Stimulated activated CD4-positive, alpha-beta T cell treated with anti-CD3 and anti-CD28 coated beads, Interleukin-15, amount 100 ng/mL, for 48 hours (primary cell): ENCODE measurements at regions not wholly inside any gene's neighbourhood (a gene's known extent, or its start where the extent isn't known, plus 50 kb on each side); places are given as distances from the start of the nearest gene placed in this dataset.

Source experiments
- DNase-seq, 2 donors: peaks; one replicate each; pipeline ENCODE4 v3.0.0-alpha.2; 2020; ENCODE audit warnings: low read depth in 2 of 2

DNA sequence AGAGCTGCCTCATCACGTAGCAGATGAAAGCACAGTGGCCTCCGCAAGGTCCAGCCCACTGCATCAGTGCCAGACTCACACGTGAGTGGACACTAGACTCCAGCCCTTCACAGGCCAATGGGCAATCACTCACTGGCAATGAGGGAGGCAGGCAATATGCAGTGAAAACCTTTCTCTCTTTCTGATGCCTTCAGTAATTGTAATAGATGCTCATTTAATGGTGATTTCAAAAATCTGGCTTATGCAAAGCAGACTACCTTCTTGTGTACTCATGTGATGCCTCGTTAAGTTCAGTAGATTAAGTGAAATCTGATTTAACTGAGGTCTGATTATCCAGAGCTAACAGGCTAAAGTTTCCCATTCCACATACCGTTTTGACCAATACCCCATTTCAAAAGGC lies 546.9 kb downstream of the MIAT start:
- DNase-seq = no peak

DNA sequence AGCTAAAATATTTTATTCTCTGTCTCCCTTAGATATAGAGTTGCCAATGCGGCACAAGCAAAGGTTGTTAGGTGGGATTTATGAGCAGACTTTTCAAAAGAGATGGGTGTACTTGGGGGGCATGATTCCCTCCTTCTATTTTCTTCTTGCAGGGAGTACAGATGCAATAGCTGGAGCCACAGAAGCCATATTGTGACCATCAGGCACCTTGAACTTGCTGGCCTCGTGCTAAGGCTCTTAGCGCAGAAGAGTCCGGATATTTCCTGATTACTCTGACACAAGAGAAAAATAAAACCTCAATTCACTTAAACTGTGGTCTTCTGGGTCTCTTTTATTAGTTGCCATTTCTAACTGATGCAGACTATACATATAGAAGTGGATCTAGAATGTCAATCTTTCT lies 547.4 kb downstream of the MIAT start:
- no peak for DNase-seq

DNA sequence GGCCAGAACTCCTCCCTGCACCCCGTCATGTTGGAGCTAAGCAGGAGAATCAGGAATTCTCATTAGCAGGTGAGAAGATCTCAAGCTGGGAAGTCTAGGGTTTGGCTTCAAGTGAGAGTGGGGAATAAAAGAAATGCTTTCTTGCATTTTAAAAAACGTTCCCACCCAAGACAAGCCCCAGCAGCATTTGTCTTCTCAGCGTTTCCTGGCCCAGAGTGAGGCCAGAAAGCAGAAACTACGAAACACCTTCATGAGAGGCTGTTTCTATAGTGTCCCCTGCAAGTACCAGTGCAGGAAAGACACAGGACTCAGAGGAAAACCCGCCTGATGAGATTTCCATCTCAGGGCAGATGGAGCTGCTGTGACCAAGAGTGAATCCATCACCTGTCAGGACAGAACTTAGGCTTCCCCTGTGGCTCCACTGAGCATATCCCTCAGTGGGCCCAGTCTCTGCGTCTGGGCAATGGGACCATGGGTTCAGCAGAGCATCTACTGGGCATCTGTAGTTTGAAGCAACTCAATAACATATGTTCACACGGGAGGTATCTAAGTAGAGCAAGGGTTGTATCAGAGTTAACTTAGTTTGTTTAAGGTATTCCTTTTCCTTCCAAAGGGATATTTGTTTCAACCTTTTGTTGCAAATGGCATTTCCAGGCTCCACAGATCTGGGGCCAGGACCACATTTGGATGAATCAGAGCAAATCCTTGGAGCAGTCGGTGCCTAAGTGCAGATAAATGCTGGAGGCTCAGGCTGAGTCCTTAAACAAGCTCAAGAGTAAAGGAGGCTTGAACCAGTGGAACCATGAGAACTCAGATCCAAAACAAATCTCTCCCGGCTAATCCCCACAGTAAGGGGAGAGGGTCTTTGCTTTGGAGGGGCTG lies 548.3 kb downstream of the MIAT start:
- no peak for DNase-seq

DNA sequence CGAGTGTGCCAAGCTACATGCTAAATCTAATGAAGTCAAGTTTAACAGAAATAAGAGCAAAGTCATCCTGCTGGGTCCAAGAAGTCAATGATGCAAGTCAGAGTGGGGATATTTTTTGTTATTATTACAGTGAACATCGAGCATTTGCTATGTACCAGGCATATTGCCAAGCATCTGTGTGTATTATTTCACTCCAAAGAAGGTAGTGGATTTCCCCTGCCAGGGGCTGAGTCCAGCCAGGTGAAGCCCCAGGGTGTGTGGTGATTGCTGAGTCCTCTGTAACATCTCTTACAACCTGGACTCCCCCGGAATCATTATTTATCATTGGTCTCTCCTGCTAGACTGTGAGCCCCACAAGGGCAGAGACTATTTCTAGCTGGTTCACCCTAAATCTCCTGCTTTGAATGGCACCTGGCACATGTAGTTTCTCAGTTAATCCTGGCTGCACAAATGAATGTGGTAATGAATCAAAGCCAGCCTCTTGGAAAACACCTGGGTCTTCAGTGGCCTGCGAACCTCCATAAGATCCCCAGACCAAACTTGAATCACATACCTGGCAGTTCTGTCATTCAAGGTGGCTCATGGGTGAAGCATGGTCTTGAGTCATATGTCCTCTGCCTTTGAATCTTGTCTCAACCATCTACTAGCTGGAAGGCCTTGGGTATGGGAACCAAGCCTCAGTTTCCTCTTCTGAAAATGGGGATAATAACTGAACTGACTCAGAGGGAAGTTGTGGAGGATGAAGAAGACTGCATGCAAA lies 549.2 kb downstream of the MIAT start:
- DNase-seq = no peak

DNA sequence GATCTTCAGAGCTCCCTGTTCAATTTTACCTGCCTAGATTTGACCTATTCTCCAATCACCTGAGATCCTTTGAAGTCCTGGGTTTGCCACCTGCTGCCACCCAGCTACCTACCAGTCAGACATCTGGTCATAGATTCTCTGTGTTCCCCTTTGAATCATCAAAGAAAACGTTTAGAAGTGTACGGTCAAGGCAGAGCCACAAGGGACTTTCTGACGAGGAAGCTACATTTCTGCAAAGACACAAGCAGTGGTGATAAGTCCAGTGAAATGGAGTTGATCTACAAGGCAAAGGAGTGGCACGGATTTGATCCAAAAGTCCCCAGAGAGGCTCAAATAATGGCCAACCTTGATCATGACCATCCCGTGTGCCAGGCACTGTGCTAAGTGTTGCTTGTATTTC lies 549.9 kb downstream of the MIAT start:
- DNase-seq = no peak

DNA sequence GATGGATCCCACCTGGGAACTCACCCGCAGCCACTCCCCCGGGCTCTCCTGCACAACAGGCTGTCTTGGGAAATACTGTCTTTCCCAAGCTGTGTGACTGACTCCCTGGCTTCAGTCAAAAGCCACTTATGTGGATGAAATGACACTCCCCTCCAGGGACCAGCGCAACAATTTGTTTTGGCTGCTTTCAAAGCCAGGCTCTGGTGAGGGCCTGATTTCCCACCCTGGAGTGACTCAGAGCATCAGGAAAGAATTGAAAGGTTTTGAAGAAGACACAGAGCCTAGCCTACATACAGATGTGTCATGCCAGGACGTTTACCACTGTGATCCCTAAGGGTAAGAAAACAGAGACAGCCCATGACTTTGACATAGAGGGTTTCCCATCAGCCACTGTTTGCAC lies 550.5 kb downstream of the MIAT start:
- no peak for DNase-seq

DNA sequence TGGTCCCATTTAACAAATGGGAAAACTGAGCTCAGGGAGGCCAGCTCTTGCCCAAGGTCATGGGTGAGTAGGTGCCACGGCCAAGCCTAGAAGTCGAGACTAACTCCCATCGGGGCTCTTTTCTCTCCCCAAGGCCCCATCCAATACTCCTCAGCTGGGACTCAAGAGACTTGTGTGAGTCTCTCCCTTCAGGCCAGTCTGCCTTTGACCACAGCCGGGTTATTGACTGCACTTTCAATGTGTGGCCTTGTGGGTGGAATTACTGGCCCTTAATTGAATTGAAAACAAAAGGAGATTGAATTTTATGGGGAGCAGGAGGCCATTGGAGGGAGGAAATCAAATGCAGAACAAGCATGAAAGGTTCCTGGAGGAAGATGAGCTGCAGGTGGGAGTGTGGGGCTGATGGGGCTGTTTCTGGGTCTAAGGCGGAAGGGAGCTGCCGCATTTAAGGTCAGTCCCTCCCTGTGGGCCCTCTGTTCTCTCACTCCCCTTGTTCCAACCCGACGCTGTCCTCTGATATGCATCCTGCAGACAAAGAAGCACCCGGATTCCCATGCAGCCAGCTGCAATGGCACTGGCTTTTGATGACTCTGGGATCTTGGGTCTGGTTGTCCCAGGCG lies 552.8 kb downstream of the MIAT start:
- DNase-seq = no peak

DNA sequence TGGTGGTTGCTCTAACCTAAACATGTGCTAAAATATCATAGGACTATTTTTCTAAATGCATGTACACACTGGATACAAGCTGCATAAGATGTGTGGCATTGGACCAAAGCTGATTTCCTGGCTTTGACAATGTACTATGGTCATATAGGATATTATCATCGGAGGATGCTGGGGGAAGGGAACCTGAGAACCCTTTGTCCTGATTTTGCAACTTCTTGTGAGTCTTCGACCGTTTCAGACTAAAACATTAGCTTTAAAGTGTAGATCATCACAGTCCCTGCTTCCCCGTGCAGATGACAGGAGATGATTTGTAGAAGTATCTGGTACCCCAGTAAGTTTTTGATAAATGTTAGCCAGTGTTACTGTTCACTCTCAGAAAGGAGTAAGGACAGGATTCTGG lies 554.7 kb downstream of the MIAT start:
- no peak for DNase-seq

DNA sequence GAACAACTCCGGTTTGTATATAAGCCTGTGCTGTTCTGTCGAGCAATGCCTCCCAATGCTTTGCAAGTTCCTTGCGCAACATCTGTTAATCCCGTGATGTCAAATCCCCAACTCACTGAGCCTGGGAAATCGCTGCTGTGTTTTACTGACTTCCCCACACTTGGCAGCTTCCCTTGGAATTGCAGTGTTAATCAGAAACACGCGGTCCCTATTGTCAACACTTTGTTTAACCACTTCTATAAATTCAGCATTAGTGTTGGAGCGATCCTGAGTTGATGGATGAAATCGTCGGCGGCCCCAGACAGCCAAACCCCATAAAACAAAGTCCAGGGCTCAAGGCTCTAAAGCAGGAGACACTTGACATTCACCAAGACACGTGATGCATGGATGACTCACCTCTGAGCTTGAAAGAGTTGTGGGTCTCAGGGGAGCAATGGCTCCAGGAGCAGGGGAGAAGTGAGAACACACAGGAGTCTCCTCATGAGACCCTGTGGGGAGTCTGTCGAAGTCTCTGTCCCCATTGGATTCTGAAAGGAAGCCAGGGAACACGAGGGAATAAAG lies 555.3 kb downstream of the MIAT start:
- no peak for DNase-seq

DNA sequence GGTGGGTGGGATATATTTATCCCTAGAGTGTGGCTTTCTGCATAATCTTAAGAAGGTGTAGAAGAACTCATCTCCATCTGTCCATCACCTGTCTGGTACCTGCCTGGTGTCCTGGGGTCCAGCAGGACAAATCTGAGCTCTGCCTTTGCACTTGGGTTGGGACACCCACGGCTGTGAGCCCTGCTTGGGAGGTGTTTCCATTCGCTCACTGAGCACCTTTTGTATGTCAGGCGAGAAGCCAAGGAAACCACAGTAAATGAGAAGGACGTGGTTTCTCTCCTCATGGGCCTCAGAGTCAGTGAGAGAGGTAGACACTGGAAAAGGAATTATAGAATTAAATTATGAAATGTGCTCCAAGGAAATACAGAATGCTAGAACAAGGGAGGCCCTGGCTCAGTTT lies 555.9 kb downstream of the MIAT start:
- no peak for DNase-seq

DNA sequence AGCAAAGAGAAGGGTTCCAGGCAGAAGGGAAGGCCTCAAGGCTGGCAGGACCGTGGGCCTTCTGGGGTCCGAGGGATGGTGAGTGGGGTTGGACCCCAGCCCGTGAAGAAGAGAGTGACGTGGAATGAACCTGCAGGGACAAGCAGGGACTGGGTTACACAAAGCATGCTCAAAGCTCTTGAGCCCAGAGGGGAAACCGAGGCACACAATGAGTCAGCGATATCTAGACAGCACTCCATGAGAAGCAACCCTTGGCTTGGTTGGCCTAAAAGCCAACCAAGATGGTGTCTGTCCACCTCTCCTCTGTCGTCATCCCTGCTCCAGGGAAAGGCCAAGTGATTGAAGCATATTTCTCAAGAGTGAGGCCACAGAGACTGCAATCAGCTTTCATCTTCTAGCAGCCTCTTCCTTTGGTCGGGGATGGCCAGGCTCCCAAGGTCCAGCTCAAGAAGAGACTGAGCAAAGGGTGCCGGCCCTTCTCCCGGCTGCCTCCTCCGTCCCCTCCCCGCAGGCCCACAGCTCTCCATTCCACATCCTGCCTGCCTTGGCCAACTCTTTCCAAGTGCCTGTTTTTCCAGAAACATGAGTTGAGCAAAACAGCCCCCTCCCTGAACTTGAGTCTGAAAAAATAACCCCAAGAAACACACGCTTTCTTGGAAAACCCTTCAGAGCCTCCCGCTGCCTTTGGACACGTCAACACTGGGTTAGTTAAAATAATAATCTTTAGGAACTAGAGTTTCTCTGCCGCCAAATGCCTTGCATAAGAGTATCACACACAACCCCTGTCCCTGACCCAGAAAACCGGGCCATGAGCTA lies 556.6 kb downstream of the MIAT start:
- DNase-seq = no peak

DNA sequence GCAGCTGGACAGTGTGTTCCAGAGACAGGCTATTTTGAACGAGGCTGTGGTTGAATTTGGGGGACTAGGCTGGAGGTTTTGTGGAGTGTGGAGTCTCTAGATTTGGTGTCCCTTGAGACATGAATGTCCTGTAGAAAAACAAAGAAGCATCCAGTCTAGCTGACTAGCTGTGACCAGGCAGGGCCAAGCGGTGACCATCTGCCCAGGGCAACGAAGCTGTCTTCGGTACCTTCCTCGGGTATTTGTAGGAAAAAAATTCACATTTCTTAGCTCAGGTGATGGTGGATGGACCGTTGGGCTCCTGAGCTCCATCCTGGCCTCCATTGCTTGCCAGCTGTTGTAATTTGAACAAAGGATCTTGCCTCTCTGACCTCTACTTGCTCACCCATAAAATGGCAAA lies 557.3 kb downstream of the MIAT start:
- DNase-seq = no peak

DNA sequence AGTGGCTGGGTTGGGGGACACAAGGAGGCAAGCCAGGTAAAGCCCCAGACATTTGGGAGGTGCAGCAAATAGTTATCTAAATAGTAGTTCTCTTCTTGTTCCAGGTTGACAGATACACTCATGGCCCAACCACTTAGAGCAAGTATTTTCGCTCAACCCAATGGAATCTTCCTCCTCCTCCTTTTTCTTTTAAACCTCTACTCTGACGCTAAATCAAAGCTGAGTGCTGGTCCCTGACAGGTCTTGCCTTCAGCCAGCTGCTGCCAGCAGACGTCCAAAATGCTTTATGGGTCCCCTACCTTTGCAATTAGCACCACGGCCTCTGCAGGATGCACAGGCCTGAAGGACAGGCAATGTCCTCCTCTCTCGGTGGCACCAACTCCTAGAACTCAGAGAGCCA lies 558.5 kb downstream of the MIAT start:
- DNase-seq = no peak

DNA sequence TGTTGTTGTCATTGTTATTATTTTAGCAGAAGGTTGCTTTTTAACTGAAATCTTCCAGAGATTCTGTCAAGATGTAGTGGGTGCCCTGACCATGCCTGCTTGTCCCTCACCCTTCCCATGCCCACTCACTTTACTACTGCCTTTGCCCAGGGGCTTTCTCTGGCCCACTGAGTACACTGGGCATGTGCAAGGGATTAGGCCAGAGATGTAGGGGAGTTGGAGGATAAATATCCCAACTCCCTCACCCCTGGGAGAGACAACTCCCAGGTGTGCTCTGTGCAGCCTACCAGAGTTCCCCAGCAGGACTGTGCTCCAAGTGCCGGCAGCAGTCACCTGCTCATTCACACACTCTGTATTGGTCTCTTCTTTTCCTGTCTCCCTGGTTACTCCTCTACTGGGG lies 559.1 kb downstream of the MIAT start:
- DNase-seq = no peak

DNA sequence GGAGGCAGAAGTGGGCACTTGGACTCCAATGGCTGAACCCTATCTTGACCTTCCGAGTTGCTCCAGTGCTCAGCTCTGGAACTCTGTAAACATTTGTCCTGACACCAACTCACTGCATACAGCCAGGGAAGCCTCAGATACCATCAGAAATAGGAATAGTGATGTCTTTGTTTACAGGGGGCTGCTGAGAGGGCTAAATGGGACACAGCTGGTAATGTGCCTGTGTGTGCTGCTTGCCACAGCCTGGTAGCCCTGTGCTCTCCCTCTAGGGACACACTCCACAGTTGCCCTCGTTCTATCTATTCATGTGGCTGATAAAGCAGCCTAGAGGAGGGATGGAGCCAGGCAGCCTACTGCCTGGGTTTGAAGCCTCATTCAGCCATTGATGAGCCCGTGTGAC lies 559.8 kb downstream of the MIAT start:
- no peak for DNase-seq

DNA sequence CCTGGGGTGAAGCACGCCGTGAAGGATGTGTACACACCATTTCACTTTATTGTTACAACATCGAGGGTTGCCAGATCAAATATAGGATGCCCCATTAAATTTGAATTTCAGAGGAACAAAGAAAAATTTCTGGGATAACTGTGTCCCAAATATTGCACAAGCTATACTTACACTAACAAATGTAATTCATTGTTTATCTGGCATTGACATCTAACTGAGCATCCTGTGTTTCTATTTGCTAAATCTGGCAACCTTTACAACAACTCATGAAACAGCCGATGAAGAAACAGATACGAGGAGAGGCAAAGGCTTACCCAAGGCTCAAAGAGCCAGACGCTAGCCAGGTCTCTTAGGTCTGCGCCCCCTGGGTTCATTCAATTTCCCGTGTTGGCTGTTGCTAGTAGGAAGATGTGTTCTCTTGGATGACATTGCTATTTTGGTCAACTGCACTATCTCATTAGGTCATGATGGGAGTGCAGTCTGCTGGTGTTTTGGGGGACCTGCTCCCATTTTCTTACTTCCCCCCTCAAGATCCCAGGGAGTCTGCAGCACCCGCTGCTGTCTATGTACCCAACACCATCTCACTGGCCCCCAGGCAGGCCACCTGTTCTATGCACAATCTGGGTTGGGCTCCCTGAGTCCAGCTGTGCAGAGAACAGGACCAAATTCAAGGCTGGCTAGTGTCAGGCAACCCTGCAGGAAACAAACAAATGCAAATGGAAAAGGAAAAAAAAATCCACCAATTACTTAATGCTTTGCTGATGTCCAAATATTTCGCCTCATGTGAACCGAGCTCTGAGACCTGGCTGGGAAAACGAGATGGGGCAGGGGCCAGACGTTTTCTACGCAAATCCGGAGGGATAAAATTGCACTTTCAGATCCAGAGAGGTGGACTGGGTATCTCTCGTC lies 560.9 kb downstream of the MIAT start:
- no peak for DNase-seq

DNA sequence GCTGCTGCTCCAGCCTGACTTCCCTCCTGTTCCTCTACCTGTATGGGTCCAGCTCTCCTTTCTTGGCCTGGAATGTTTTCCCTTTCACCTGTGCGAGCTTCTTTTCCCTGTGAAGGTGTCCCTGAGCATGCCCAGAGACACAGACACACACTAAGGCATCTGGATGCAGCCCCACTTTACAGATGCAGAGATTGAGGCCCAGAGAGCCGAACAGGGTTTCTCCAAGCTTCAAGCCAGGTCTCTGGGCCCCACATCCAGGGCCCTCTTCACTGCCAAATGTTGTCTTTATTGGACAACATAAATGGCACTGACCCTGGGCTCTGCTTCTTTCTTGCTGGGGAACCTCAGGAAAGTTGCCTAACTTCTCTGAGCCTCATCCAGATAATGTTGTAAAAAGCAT lies 561.6 kb downstream of the MIAT start:
- no peak for DNase-seq

DNA sequence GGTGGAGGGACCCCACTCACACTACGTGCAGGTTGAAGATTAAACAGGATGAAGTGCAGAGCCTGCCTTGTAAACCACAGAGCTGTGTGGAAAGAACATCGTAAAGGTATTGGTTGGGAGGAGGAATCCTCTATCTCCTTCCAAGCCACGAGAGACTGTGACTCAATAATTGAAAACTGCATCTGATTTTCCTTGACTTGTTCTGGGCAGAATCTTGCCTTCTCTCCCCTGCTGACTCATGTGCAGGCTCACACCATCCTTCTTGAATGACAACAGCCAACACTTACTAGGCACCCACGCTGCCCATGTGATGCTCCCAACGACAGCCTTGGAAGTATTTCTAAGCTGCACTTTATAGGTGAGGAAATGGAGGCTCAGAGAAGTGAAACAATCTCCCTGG lies 563.0 kb downstream of the MIAT start:
- DNase-seq = no peak

DNA sequence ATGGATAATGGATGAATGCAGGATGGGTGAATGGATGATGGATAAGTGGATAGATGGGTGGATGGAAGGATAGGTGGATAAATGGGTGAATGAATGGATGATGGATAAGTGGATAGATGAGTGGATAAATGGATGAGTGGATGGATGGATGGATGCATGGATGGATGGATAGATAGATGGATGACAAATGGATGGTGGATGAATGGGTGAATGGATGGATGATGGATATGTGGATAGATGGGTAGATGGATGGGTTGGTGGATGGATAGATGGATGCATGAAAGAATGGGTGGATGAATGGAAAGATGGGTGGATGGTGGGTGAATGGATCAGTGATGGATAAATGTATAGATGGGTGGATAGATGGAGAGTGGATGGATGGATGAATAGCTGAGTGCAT lies 564.8 kb downstream of the MIAT start:
- no peak for DNase-seq

DNA sequence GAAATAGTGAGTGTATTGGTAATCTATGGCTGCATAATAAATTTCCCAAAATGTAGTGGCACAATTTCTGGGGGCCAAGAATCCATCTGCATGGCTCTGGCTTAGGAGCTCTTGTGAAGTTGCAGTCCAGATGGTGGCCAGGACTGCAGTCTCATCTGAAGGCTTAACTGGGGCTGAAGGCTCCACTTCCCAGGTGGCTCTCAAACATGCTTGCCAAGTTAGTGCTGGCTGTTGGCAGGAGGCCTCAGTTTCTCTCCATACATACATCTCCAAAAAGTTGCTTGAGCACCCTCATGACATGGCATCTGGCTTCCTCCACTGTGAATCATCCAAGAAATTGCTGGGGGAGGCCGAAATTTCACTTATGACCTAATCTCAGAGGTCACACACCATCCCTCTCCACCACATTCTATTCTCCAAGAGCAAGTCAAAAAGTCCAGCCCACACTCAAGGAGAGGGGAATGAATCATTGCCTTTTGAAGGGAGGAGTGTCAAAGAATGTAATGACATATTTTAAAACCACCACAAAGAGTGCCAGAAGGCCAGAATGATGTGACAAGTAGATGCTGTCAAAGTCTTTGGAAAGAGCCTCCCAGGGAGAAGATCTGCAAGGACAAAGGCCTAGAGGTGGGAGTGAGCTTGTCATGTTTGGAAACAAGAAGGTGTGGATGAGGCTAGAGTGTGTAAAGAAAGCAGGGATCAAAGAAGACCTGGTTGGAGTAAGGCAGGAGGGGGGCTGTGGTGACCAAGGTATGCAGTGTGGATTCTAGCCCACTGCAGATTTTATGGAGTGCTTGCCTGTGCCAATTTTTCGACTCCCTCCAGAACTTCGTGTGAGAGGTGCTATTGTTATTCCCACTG lies 566.2 kb downstream of the MIAT start:
- no peak for DNase-seq
